Right atrium auricular region (tissue), 2 donors: ENCODE measurements at regions not wholly inside any gene's neighbourhood (a gene's known extent, or its start where the extent isn't known, plus 50 kb on each side); places are given as distances from the start of the nearest gene placed in this dataset.

Experiments
- DNase-seq: peaks from one replicate; pipeline ENCODE4 v3.0.0-alpha.2; 2019; ENCODE audit warnings: low spot score
- H3K27ac ChIP-seq, 2 donors: fragments of 200-600 bp; sonication (generic); 1 replicate in 1 of 2; 2 replicates in 1 of 2; pipeline ENCODE4 v1.5.1; 2016 to 2019
- H3K27me3 ChIP-seq, 2 donors: fragments of 200-600 bp; sonication (generic); one replicate each; pipeline versions ENCODE4 v1.5.1 to v1.6.0; 2017 to 2019
- H3K36me3 ChIP-seq: fragments of 200-600 bp; sonication (generic); one replicate; pipeline ENCODE4 v1.5.1; 2016
- H3K4me1 ChIP-seq, 2 donors: fragments of 200-600 bp; sonication (generic); one replicate each; pipeline versions ENCODE4 v1.5.1 to v1.6.0; 2017 to 2019
- H3K4me3 ChIP-seq, 2 donors: fragments of 200-600 bp; sonication (generic); 1 replicate in 1 of 2; 2 replicates in 1 of 2; pipeline ENCODE4 v1.5.1; 2017 to 2019; ENCODE audit warnings: mild to moderate bottlenecking in 1 of 2, moderate library complexity in 1 of 2
- H3K9me3 ChIP-seq, 2 donors: fragments of 200-600 bp; sonication (generic); one replicate each; pipeline ENCODE4 v1.5.1; 2019
- CTCF ChIP-seq, 2 donors: fragments of 200-600 bp; sonication (generic); IDR thresholded peaks; one replicate each; pipeline ENCODE4 v1.5.1; 2019; ENCODE audit warnings: antibody characterized with exemption in 2 of 2

DNA sequence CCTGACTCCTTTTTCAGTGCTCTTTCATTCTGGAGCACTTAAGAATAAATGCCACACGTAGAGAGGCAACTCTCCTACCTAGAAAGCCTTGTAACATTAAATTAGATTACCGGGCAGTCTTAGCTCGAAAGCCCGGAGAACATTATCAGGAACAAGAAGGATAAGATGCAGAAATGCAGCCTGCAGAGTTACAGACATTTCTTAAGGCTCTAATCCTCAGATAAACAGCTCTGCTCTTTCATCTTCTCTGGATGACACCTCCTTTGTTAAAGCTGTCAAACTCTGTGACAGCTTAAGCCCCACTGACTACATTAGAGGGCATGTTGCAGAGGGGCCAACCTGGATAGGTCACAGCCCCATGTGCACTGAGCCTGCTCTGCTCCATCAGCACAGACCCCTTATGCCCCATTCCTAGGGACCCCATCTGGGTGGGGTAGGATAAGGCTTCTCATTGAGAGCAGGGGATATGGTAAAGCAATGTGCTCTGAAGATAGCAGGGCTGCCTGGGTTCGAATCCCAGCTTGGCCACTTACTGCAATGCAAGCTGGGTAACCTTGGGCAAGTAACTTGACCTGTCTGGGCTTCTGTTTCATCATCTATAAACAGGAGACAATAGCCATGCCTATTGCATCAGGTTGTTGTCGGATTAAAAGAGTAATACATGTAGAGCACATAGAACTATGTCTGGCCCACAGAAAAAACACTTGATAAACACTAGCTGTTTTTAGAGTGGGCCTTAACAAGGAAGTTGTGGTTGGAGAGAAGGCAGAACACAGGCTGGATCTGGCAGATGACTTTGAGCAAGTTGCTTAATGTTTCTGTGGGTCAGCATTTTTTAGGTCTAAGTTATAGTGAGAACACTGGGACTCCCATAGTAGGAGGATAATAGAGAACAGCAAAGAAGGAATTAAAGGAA lies 111.4 kb downstream of the THNSL2 start:
- no peaks in the 10 kb centered on the region for H3K4me1 ChIP-seq
- H3K4me3 ChIP-seq: no peak overlapping the region
- TF ChIP-seq CTCF (IDR thresholded peaks at IDR 0.05): no peak
- no peak overlapping the region for H3K27ac ChIP-seq
- DNase-seq: no peak
- peaks cover 0 to 10% of the 10 kb centered on the region in 2 donors for H3K9me3 ChIP-seq
- no peaks in the 10 kb centered on the region for H3K36me3 ChIP-seq
- H3K27me3 ChIP-seq: no peaks in the 10 kb centered on the region

DNA sequence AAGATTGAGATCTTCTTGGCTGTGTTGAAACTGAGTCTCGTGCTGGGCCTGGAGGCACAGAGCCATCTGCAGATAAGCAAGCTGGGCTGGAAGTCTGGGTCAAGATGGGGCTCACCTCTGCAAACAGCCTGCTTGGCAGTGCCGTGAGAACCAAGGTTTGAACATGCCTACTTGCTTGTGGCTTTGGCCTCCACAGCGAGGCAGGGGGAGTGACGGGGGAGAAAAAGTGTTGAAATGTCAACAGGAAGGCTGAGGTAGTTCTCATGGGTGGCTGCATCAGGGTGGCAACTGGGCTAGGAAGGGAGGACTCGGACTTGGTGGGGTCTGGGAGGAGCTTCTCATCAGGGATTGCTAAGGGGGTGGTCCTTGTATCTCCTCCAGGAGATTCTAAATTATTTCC lies 99.7 kb downstream of the THNSL2 start:
- Histone ChIP-seq H3K36me3 (no peaks in the 10 kb centered on the region), H3K4me1 (peaks cover 0 to 14% of the 10 kb centered on the region in 2 donors), H3K9me3 (no peaks in the 10 kb centered on the region), H3K4me3 (no peak overlapping the region), H3K27me3 (no peaks in the 10 kb centered on the region), H3K27ac (no peak overlapping the region)
- DNase-seq: no peak
- no peak for TF ChIP-seq CTCF (IDR thresholded peaks at IDR 0.05)

- Histone ChIP-seq H3K36me3 (no peaks in the 10 kb centered on the region), H3K27me3 (no peaks in the 10 kb centered on the region), H3K4me3 (no peak overlapping the region), H3K27ac (peak overlapping the region; percentile 16 to 61), H3K4me1 (peaks cover 0 to 14% of the 10 kb centered on the region in 2 donors), H3K9me3 (no peaks in the 10 kb centered on the region)
- DNase-seq: no peak
- no peak for TF ChIP-seq CTCF (IDR thresholded peaks at IDR 0.05)
Measured at GRCh38 chr2:88265352-88266303, 95.5 kb downstream of the THNSL2 start.

GRCh38 chr2:88263861-88264260 lies 93.7 kb downstream of the THNSL2 start:
- no peak for TF ChIP-seq CTCF (IDR thresholded peaks at IDR 0.05)
- Histone ChIP-seq H3K27ac (no peak overlapping the region), H3K4me1 (peaks cover 0 to 14% of the 10 kb centered on the region in 2 donors), H3K9me3 (no peaks in the 10 kb centered on the region), H3K4me3 (no peak overlapping the region), H3K36me3 (no peaks in the 10 kb centered on the region), H3K27me3 (no peaks in the 10 kb centered on the region)
- no peak for DNase-seq

DNA sequence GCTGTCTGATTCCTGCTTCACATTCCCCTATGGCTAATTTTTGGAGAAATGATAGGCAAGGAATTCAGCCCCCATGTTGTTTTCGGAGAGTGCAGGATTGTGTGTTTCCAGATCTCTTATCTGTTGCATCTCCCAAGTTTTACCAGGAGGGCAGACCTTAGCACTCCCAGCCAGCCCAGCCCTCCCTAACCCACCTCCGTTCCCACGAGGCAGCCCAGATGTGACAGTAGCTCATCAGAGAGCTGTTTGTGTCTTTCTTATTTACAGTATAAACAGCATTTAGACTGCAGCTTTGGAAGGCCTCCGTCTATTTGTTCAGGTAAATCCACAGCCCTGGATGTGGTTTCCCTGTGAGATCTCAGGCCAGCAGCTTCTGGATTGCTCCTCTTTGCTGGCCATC lies 91.6 kb downstream of the THNSL2 start:
- no peak overlapping the region for H3K27ac ChIP-seq
- DNase-seq: no peak
- no peaks in the 10 kb centered on the region for H3K36me3 ChIP-seq
- H3K9me3 ChIP-seq: no peaks in the 10 kb centered on the region
- peaks cover 0 to 14% of the 10 kb centered on the region in 2 donors for H3K4me1 ChIP-seq
- no peak overlapping the region for H3K4me3 ChIP-seq
- no peak for TF ChIP-seq CTCF (IDR thresholded peaks at IDR 0.05)
- no peaks in the 10 kb centered on the region for H3K27me3 ChIP-seq
